ENCODE measurements at regions not wholly inside any gene's neighbourhood (a gene's known extent, or its start where the extent isn't known, plus 50 kb on each side); places are given as distances from the start of the nearest gene placed in this dataset.

DNA sequence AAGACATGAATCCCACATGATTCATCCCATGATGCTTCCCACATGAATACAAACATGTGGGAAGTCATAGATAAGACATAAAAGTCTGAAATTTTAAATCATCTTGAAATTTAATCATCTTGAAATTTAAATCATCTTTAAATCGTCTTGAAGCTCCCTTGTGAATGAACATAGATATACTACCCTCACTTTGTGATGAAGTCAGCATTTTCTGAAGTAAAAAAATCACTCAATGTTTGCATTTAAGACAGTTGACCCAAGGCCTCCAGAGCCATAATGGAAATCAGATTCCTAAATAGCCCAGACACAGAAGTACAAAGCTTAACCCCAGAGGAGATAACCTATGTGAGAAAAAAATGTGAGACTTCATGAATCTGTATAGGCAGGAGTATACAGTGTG, 279.4 kb downstream of the ZBBX start:
- H3K27me3 ChIP-seq (ENCODE audit: control insufficient read depth in 1 of 2, insufficient read depth in 2 of 2, low read length in 2 of 2) = no peaks in the 10 kb centered on the region; a peak in 1 of 5 replicates
- no peak overlapping the region for H3K9ac ChIP-seq (ENCODE audit: insufficient read depth, low read depth, low read length)
- peak; percentile 90 for TF ChIP-seq MAFF (IDR thresholded peaks at IDR 0.05; ENCODE audit: low read depth, low read length)
- no peak for TF ChIP-seq FIP1L1 (IDR thresholded peaks at IDR 0.05; ENCODE audit: borderline replicate concordance, insufficient read depth, low read depth, low read length)
- TF ChIP-seq MAFK (conservative IDR thresholded peaks at IDR 0.05 in 1 of 2, IDR thresholded peaks at IDR 0.05 in 1 of 2; ENCODE audit: low read length in 2 of 2) = peak; percentile 88 to 92
- in situ Hi-C loops (cut with HindIII; ENCODE audit: extremely low pct_ligation_motif_present, low pct_unique_long_range_greater_than_20kb) = no loop called here
- no peak for FAIRE-seq
- no peaks in the 10 kb centered on the region for H3K4me1 ChIP-seq (ENCODE audit: insufficient read depth, low read length)
- no peaks in the 10 kb centered on the region for H3K36me3 ChIP-seq (replicated peaks in 1 of 2; ENCODE audit: control insufficient read depth in 1 of 2, insufficient read depth in 2 of 2, low read length in 2 of 2)
- intact Hi-C loops (cut with micrococcal nuclease; ENCODE audit: unreplicated experiment) = loop anchor here (5.0 kb wide), 1 partner anchor 247 kb away; no protein-coding TSS in a partner anchor
- H3K4me3 ChIP-seq (replicated peaks in 1 of 3; ENCODE audit: insufficient read depth in 1 of 3, low read depth in 2 of 3, low read length in 3 of 3) = no peak overlapping the region
- ATAC-seq = no peak
- no TSS peak for BruUV-seq (replicated peaks)
- no peak overlapping the region for H3K27ac ChIP-seq (ENCODE audit: extremely low read length, insufficient read depth, low read length)
- WGBS (ENCODE audit: low lambda C conversion rate) = 0% methylated on average over 1 of the region's 1 CpG
- H3K79me2 ChIP-seq (ENCODE audit: insufficient read depth, low read length) = no peaks in the 10 kb centered on the region
- H3K4me2 ChIP-seq (ENCODE audit: low read depth, low read length) = no peak overlapping the region
- ChIA-PET CTCF (ENCODE audit: low intra/inter-chr PET ratio, low total read pairs) (no interaction called here), POLR2A (no interaction called here)
- no peak for DNase-seq (ENCODE audit: low spot score)
- H3K9me3 ChIP-seq (ENCODE audit: low read length) = no peaks in the 10 kb centered on the region
- H2AFZ ChIP-seq (ENCODE audit: low read length) = no peak overlapping the region
- no peaks in the 10 kb centered on the region for H4K20me1 ChIP-seq (ENCODE audit: insufficient read depth, low read length)

DNA sequence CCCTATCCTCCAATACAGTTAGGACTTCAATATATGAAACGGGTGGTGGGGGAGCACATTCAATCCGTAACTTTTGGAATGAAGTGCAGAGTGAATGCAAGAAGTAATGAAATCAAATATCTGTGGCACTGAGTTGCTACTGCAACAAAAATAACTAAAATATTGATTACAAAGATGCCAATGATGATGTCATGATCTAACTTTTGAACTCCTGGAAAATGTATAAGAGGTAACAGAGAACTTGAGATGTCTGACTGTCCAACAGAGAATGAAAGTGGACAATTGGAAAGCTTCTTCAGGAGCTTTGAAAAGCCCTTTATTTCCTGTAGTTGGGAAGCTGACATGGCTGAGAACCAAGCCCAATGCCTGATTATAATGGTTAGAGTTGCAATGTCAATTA, 279.9 kb downstream of the ZBBX start:
- no peak overlapping the region for H2AFZ ChIP-seq (ENCODE audit: low read length)
- H3K4me2 ChIP-seq (ENCODE audit: low read depth, low read length) = no peak overlapping the region
- TF ChIP-seq ZNF776 (CRISPR knock-in tag; IDR thresholded peaks at IDR 0.05) (no peak), ZNF841 (CRISPR knock-in tag; IDR thresholded peaks at IDR 0.05; ENCODE audit: borderline replicate concordance) (no peak), ATF7 (IDR thresholded peaks at IDR 0.05) (peak; percentile 90), ATF7 (CRISPR knock-in tag; IDR thresholded peaks at IDR 0.05) (no peak)
- DNase-seq (ENCODE audit: low spot score) (no peak), FAIRE-seq (no peak), ATAC-seq (no peak)
- no peak overlapping the region for H3K4me3 ChIP-seq (replicated peaks in 1 of 3; ENCODE audit: insufficient read depth in 1 of 3, low read depth in 2 of 3, low read length in 3 of 3)
- H3K27me3 ChIP-seq (ENCODE audit: control insufficient read depth in 1 of 2, insufficient read depth in 2 of 2, low read length in 2 of 2) = no peaks in the 10 kb centered on the region; a peak in 1 of 5 replicates
- H4K20me1 ChIP-seq (ENCODE audit: insufficient read depth, low read length) = no peaks in the 10 kb centered on the region
- no peaks in the 10 kb centered on the region for H3K36me3 ChIP-seq (replicated peaks in 1 of 2; ENCODE audit: control insufficient read depth in 1 of 2, insufficient read depth in 2 of 2, low read length in 2 of 2)
- H3K9ac ChIP-seq (ENCODE audit: insufficient read depth, low read depth, low read length) = no peak overlapping the region
- in situ Hi-C loops (cut with HindIII; ENCODE audit: extremely low pct_ligation_motif_present, low pct_unique_long_range_greater_than_20kb) = no loop called here
- H3K27ac ChIP-seq (ENCODE audit: extremely low read length, insufficient read depth, low read length) = no peak overlapping the region
- no peaks in the 10 kb centered on the region for H3K9me3 ChIP-seq (ENCODE audit: low read length)
- ChIA-PET CTCF (ENCODE audit: low intra/inter-chr PET ratio, low total read pairs) (no interaction called here), POLR2A (no interaction called here)
- H3K4me1 ChIP-seq (ENCODE audit: insufficient read depth, low read length) = no peaks in the 10 kb centered on the region
- BruUV-seq (replicated peaks) = no TSS peak
- WGBS (ENCODE audit: low lambda C conversion rate) = 0% methylated on average over 2 of the region's 2 CpGs
- H3K79me2 ChIP-seq (ENCODE audit: insufficient read depth, low read length) = no peaks in the 10 kb centered on the region
- intact Hi-C loops (cut with micrococcal nuclease; ENCODE audit: unreplicated experiment) = loop anchor here (5.0 kb wide), 1 partner anchor 247 kb away; no protein-coding TSS in a partner anchor

All from HepG2 (cell line).